ENCODE measurements at regions not wholly inside any gene's neighbourhood (a gene's known extent, or its start where the extent isn't known, plus 50 kb on each side); places are given as distances from the start of the nearest gene placed in this dataset.
"Not testable (repeated sequence)": the region's sequence is repeated elsewhere in the genome, so short reads cannot be mapped to it uniquely, and the experiment has no call there.

DNA sequence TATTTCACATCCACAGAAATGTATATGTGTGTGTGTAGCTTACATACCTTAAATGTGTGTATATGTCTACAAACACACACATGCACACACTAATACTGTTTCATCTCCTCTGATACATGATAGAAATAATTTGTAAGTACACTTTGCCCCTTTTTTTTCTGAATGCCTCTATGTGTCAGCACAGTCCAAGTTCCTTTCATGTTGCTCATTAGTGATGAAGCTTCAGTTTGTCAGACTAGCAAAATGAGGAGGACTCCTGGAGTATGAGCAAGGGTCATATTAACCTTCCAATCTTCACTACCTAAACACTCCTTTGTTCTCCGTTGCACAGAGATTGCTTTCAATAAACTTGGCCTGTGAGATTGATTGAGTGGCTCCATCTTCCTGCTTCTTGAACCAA, 935.4 kb downstream of the MRPL39 start:
- no peak for DNase-seq

- no peak for DNase-seq
These were observed 948.4 kb downstream of the MRPL39 start for GRCh38 chr21:24658926-24659325.

DNA sequence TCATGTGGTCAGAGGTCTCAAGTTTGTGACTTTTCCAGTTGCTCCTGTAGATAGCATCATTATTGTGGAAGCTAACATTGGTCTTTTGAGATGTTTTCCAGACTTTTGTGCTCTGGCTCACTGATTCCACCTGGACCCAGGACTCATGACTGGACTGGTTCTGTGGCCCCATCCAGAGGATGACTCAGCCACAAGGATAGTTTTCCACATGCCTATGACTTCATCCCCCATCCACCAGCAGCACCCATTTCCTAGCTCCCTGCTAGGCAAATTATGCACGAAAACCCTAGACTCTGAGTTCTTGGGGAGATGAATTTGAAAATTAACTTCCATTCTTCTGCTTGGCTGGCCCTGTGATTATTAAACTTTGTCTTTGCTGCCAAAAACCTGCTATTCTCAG, 949.3 kb downstream of the MRPL39 start:
- no peak for DNase-seq

DNA sequence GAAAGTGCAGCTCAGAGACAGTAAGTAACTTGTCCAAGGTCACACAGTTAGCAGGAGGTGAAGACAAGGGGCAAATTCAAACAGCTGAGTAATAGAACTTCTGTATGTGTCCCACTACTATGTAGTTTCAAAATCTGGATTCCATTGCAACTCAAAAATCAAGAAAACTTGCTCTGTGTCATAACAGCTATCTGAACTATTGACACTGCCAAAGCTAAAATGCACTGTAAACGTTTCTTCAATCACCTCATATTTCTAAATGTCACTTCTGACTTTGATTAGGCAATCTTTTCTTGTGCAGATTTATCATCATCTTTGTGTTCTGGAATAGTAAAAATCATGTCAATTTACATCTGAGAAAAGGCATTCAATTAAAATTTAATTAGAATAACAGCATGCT, 957.6 kb downstream of the MRPL39 start:
- no peak for DNase-seq

GRCh38 chr21:24636696-24637095, 970.6 kb downstream of the MRPL39 start:
- no peak for DNase-seq

DNA sequence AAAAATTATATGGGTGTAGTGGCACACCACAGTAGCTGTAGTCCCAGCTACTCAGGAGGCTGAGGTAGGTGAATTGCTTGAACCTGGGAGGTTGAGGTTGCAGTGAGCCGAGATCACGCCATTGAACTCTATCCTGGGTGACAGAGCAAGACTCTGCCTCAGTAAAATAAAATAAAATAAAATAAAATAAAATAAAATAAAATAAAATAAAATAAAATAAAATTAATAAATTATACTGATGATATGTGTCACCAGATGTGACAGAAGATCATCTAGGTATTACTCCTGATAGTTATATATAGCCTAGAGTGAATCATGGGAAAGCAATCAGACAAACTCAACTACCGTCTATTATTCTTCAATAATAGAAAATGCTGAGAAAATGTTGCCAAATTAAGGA, 972.5 kb downstream of the MRPL39 start:
- DNase-seq, result no peak

- no peak for DNase-seq
These were observed 978.7 kb downstream of the MRPL39 start for GRCh38 chr21:24628536-24628935.

- DNase-seq, result no peak
These were observed 979.2 kb downstream of the MRPL39 start for GRCh38 chr21:24628046-24628445.

- no peak for DNase-seq
These were observed 989.5 kb downstream of the MRPL39 start for GRCh38 chr21:24617819-24618218.

GRCh38 chr21:24594082-24594481, 1013.2 kb downstream of the MRPL39 start:
- DNase-seq, result no peak

DNA sequence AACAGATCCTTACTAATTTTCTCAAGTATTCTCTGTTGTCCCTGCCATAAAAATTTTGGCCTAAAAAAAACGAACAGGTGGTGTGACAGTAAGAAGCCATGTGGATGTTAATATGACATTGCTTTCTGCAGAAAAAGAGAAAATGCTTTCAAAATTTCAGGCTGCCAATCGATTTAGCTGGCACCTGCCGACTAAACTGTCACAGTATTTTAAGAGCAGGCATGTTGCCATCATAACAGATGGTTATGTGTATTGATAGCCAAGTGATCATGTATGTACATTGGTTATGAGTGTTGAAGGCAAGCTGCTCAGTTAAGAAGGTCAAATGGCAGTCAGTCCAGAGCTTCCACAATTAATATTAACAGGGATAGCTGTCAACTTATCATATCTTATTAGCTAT, 1017.0 kb downstream of the MRPL39 start:
- DNase-seq, result no peak

DNA sequence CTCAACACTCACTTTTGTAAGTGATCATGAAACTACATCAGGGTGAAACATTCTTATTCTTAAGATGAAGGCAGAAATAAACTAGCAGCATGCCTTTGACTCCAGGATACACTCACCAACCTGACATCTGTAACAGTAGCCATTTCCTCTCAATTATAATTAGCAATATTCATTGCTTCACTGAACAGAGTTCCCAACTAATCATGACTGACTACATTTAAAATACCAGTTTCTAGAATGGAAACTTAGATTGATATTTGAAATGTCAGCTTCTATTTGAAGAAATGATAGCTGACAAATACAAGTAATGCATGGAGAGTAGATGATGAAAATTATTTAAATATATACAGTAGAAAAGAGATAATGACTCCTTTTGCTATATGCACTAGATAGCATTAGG, 1023.8 kb downstream of the MRPL39 start:
- DNase-seq, result no peak

- no peak for DNase-seq
These were observed 1030.0 kb downstream of the MRPL39 start for GRCh38 chr21:24577301-24577700.

DNA sequence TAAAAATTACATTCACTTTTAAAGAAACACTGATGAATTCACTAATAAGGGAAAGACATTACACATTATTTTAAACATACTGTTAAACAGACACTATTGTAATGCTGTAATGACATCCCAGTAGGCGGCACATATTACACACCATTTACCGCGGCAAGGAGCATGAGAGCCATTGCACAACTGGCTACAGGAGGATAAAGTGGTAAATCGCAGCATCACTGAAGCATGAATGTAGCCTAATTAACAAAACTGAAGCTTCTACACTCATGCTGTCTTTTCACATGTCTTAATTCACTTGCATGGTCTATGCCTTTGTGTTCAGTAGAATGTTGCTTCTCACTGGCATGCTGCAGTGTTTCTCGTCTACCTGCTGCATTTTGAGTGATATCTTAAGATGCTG, 1046.0 kb downstream of the MRPL39 start:
- no peak for DNase-seq

DNA sequence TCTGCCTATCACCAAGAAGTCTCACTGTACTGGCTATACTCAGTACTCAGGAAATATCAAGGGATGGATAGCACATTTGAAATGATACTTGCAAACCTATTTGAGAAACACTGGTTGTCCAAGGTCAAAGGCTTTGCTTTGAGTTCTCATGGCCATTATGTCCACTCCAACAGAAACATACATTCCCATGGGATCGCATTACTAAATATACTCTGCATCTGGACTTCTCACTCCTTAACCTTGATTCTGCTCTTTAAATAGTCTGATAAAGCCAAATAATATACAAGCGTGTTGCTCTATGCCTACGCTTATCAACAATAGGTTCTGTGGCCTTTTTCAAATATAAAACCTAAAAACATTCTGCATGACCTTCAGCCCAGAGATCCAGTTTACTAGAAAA, 1054.8 kb downstream of the MRPL39 start:
- DNase-seq, result no peak

GRCh38 chr21:24545807-24546361, 1061.4 kb downstream of the MRPL39 start:
- DNase-seq, result no peak

DNA sequence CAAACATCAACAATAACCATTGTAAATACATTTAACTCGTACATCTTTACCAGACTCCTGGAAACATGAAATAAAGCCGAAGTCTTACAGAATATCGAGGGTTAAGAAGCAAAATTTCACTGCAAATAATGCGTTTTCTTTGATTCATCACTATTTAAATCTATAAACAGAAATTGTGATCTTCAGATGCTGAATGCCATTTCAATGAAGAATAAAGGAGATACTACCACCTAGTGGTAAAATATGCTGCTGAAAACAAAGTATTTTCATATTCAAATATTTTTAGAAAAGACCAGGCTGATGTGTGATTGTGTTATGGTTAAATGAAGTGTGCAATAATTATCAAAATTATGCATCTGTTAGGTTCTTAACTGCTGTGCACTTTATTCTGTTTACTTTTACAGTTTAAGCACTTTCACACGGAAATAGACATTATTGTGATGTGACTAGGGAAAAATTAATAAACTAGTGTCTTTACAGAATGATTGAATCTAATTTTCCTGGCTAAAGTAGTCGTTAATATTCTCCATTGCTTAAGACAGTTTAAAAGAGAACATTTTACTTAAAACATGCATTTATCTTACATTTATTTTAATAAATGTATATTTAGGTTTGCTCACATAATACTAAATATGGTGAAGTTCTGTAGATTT, 1093.1 kb downstream of the MRPL39 start:
- DNase-seq, result peak; percentile 3

GRCh38 chr21:24509131-24509530, 1098.2 kb downstream of the MRPL39 start:
- DNase-seq, result no peak

DNA sequence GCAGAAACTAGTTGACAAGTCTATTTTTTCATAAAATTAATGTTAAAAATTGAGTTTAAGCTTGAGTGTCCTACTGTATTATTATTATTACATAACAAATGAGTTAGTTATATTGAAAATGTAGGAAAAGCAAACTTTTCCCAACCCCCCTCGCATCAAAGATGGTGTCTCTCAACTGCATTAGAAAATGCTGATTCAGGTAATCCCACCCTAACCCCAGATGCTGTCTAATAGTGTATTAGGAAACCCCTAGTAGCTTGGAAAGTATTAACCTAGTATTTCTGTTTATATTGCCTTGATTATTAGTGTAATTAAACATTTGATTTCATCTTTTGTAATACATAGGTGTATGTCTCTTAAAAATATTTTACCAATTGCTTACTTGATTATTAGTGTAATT, 1120.3 kb downstream of the MRPL39 start:
- DNase-seq, result no peak

GRCh38 chr21:24483361-24483760, 1123.9 kb downstream of the MRPL39 start:
- DNase-seq, result not testable (repeated sequence)

DNA sequence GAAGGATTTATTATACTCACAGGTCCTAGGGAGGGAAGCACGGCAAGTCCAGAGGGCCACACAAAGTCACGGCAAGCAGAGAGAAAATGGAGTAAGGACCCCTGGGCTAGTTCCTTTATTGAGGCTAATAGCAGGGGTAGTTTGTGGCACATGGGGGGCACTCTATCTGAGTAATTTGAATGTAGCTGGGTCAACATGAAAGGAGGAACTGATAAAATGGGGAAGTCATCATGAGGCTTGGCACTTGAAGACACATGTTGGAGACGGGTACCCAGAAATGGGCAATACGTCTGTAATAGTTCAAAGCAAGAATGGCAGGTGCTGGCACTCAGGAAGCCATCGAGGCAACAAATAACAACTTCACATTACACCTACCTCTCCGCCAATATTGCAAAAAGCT, 1136.4 kb downstream of the MRPL39 start:
- DNase-seq, result no peak

- no peak for DNase-seq
These were observed 1150.9 kb downstream of the MRPL39 start for GRCh38 chr21:24456358-24456757.

DNA sequence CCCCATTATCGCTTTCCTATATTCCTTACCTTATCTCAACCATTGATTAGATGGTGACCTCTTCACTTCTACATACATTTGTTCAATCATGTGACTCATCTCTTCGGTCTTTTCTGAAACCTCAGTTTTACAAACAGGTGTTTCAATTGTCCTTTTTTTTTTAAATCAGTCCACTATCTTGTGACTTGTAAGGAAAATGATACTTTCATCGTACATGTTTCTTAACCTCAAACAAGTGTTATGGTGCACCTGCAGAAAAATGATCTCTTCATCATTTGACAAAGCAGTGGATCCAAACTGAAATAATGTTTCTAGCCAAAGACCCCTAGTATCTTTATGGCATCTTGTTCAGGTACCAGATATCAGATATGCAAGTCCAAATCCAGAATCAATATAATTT, 1157.2 kb downstream of the MRPL39 start:
- DNase-seq, result no peak

- DNase-seq, result no peak
These were observed 1161.8 kb downstream of the MRPL39 start for GRCh38 chr21:24445517-24445916.

DNA sequence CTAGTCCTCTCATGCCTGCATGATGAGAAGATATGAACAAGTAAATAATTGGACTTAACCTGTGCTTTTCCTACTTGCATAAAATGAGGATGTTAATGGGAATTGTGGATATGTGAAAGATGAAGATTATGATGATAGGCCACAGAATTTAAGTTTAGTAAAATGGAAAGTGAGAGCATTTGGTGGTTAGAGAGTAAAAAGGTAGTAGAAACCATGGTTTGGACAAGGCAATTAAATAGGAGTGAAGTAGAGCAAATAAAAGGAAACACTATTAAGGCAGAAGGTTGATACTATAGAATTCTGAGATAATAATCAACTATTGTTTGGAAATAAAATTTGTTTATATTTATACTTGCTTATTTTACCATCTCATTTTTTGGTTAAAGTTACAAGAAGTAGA, 1162.5 kb downstream of the MRPL39 start:
- no peak for DNase-seq
